H1 (cell line): ENCODE measurements at regions not wholly inside any gene's neighbourhood (a gene's known extent, or its start where the extent isn't known, plus 50 kb on each side); places are given as distances from the start of the nearest gene placed in this dataset.

Source experiments
- CTCF ChIA-PET: fragments of 300-600 bp; sonication (Branson Sonifier 250); formaldehyde crosslinking; loops from one replicate; lab custom pipeline; 2021; ENCODE audit not compliant: partially characterized antibody; lab: Charles Lee
- POLR2A ChIA-PET: fragments of 300-600 bp; sonication (Branson Sonifier 250); formaldehyde crosslinking; loops from one replicate; lab custom pipeline; 2021; ENCODE audit warnings: inconsistent platforms; ENCODE audit not compliant: partially characterized antibody; lab: Charles Lee
- DNase-seq, 2 experiments: peaks; one replicate each; pipeline versions ENCODE4 v3.0.0 to v3.0.0-alpha.2; 2010 to 2022; ENCODE audit warnings: low spot score in 2 of 2, low read depth in 1 of 2, mixed read lengths in 1 of 2
- FAIRE-seq: peaks from 2 replicates; lab custom pipeline; 2011; peaks lifted over from hg19 to GRCh38; lab: Jason Lieb, UNC
- H2AFZ ChIP-seq: 2 replicates; pipeline ENCODE4 v1.8.1; 2012; ENCODE audit warnings: low read length, inconsistent platforms
- H2AK5ac ChIP-seq: 2 replicates; pipeline ENCODE4 v1.6.1; 2013; ENCODE audit warnings: low read depth, low read length
- H2BK120ac ChIP-seq: replicated peaks from 2 replicates; pipeline ENCODE3; 2013; ENCODE audit warnings: low read depth, low read length, inconsistent platforms
- H2BK12ac ChIP-seq: 2 replicates; pipeline ENCODE4 v1.6.1; 2013; ENCODE audit warnings: low read depth, low read length
- H2BK15ac ChIP-seq: 2 replicates; pipeline ENCODE4 v1.6.1; 2013; ENCODE audit warnings: low read length
- H2BK20ac ChIP-seq: 2 replicates; pipeline ENCODE4 v1.6.1; 2013; ENCODE audit warnings: low read length
- H2BK5ac ChIP-seq: 2 replicates; pipeline ENCODE4 v1.6.1; 2013; ENCODE audit warnings: low read depth, low read length
- H3K14ac ChIP-seq: 2 replicates; pipeline ENCODE4 v1.6.1; 2013; ENCODE audit warnings: inconsistent platforms; ENCODE audit not compliant: insufficient read length
- H3K18ac ChIP-seq: 2 replicates; pipeline ENCODE4 v1.6.1; 2013; ENCODE audit warnings: low read length; ENCODE audit errors: extremely low read depth
- H3K23ac ChIP-seq: 2 replicates; pipeline ENCODE4 v1.6.1; 2013; ENCODE audit warnings: inconsistent platforms; ENCODE audit not compliant: insufficient read length
- H3K23me2 ChIP-seq: 2 replicates; pipeline ENCODE4 v1.6.1; 2013; ENCODE audit warnings: low read depth, low read length
- H3K27ac ChIP-seq: 2 replicates; pipeline ENCODE4 v1.6.1; 2011; ENCODE audit warnings: low read depth, low read length, inconsistent platforms
- H3K27me3 ChIP-seq, 4 experiments: replicated peaks in 1 of 4; 1 replicate in 1 of 4; 2 replicates in 3 of 4; pipeline versions ENCODE4 v1.6.1 to v1.8.1; 2011 to 2013; ENCODE audit warnings: low read length in 3 of 4, mild to moderate bottlenecking in 3 of 4, inconsistent platforms in 2 of 4, mixed read lengths in 2 of 4, moderate library complexity in 1 of 4; ENCODE audit not compliant: control insufficient read depth in 3 of 4, insufficient read depth in 3 of 4; ENCODE audit errors: extremely low read depth in 1 of 4
- H3K36me3 ChIP-seq, 4 experiments: 2 replicates each; pipeline versions ENCODE4 v1.6.1 to v1.8.1; 2011 to 2013; ENCODE audit warnings: mild to moderate bottlenecking in 4 of 4, low read length in 3 of 4, moderate library complexity in 2 of 4, control low read depth in 1 of 4, inconsistent platforms in 1 of 4; ENCODE audit not compliant: insufficient read depth in 4 of 4, control insufficient read depth in 2 of 4
- H3K4ac ChIP-seq: replicated peaks from 2 replicates; pipeline ENCODE3; 2013; ENCODE audit warnings: low read length, low read depth, mixed read lengths, inconsistent platforms; ENCODE audit not compliant: insufficient read length
- H3K4me1 ChIP-seq, 4 experiments: replicated peaks in 1 of 4; 1 replicate in 1 of 4; 2 replicates in 3 of 4; pipeline versions ENCODE4 v1.6.1 to v1.8.1; 2011 to 2013; ENCODE audit warnings: low read length in 3 of 4, inconsistent platforms in 2 of 4, mixed read lengths in 1 of 4; ENCODE audit not compliant: insufficient read depth in 4 of 4, control insufficient read depth in 3 of 4
- H3K4me2 ChIP-seq, 2 experiments: 2 replicates each; pipeline versions ENCODE4 v1.6.1 to v1.8.1; 2011 to 2013; ENCODE audit warnings: low read depth in 2 of 2, low read length in 2 of 2, control low read depth in 1 of 2, inconsistent platforms in 1 of 2, mild to moderate bottlenecking in 1 of 2; ENCODE audit not compliant: insufficient read depth in 1 of 2
- H3K4me3 ChIP-seq, 4 experiments: fragments of 200-600, 300-600 bp in 1 of 4; sonication (generic), shearing (Covaris generic), sonication (Bioruptor Twin) in 1 of 4; 2 replicates each; pipeline versions ENCODE4 v1.5.1 to v1.8.1; 2011 to 2016; ENCODE audit warnings: low read length in 4 of 4, low read depth in 3 of 4, control low read depth in 2 of 4, inconsistent platforms in 2 of 4, mild to moderate bottlenecking in 2 of 4, mixed read lengths in 1 of 4, moderate library complexity in 1 of 4; ENCODE audit not compliant: insufficient read depth in 2 of 4; ENCODE audit errors: extremely low read depth in 1 of 4
- H3K56ac ChIP-seq: replicated peaks from 2 replicates; pipeline ENCODE3; 2013; ENCODE audit warnings: low read depth, mild to moderate bottlenecking, mixed read lengths, low read length, inconsistent platforms; ENCODE audit not compliant: insufficient read length
- H3K79me1 ChIP-seq: 2 replicates; pipeline ENCODE4 v1.6.1; 2013; ENCODE audit warnings: low read depth, low read length, control low read depth
- H3K79me2 ChIP-seq, 2 experiments: 2 replicates each; pipeline versions ENCODE4 v1.6.1 to v1.8.1; 2012 to 2013; ENCODE audit warnings: low read length in 2 of 2, mild to moderate bottlenecking in 2 of 2, inconsistent platforms in 1 of 2; ENCODE audit not compliant: insufficient read depth in 2 of 2, control insufficient read depth in 1 of 2
- H3K9ac ChIP-seq, 4 experiments: replicated peaks in 1 of 4; 1 replicate in 1 of 4; 2 replicates in 3 of 4; pipeline versions ENCODE4 v1.6.1 to v1.8.1; 2011 to 2013; ENCODE audit warnings: low read depth in 3 of 4, low read length in 3 of 4, control low read depth in 2 of 4, mild to moderate bottlenecking in 2 of 4, moderate library complexity in 2 of 4, inconsistent platforms in 1 of 4; ENCODE audit errors: extremely low read depth in 1 of 4
- H3K9me3 ChIP-seq, 2 experiments: 2 replicates each; pipeline versions ENCODE4 v1.6.1 to v1.8.1; 2012 to 2013; ENCODE audit warnings: mild to moderate bottlenecking in 2 of 2, moderate library complexity in 2 of 2, control low read depth in 1 of 2, inconsistent platforms in 1 of 2, low read depth in 1 of 2, low read length in 1 of 2, mixed read lengths in 1 of 2; ENCODE audit not compliant: insufficient read depth in 2 of 2
- H4K20me1 ChIP-seq, 2 experiments: replicated peaks in 1 of 2; 2 replicates each; pipeline versions ENCODE3 to v1.8.1; 2011 to 2013; ENCODE audit warnings: inconsistent platforms in 2 of 2, low read length in 2 of 2, mild to moderate bottlenecking in 1 of 2; ENCODE audit not compliant: insufficient read depth in 2 of 2, control insufficient read depth in 1 of 2
- H4K5ac ChIP-seq: 2 replicates; pipeline ENCODE4 v1.6.1; 2013; ENCODE audit warnings: low read length, low read depth, mixed read lengths, inconsistent platforms; ENCODE audit not compliant: insufficient read length
- H4K8ac ChIP-seq: 2 replicates; pipeline ENCODE4 v1.8.0; 2013; ENCODE audit warnings: mild to moderate bottlenecking, moderate library complexity, low read length, inconsistent platforms; ENCODE audit not compliant: insufficient read depth; ENCODE audit errors: extremely low read depth
- H4K91ac ChIP-seq: replicated peaks from 2 replicates; pipeline ENCODE3; 2013; ENCODE audit warnings: low read length, mixed read lengths, inconsistent platforms; ENCODE audit not compliant: insufficient read length
- BCL11A ChIP-seq, 2 experiments: IDR thresholded peaks; one replicate each; pipeline ENCODE4 v1.6.1; 2011; ENCODE audit warnings: low read depth in 2 of 2, low read length in 2 of 2, mild to moderate bottlenecking in 2 of 2
- CREB1 ChIP-seq: IDR thresholded peaks from 2 replicates; pipeline ENCODE4 v1.6.1; 2012; ENCODE audit warnings: inconsistent platforms
- E2F6 ChIP-seq: IDR thresholded peaks from 2 replicates; pipeline ENCODE4 v1.6.1; 2012; ENCODE audit warnings: inconsistent platforms
- HDAC2 ChIP-seq, 2 experiments: fragments of 300-600 bp in 1 of 2; sonication (generic) in 1 of 2; IDR thresholded peaks; 2 replicates each; pipeline ENCODE4 v1.6.1; 2011 to 2012; ENCODE audit warnings: low read depth in 2 of 2, low read length in 2 of 2, mild to moderate bottlenecking in 2 of 2, moderate library complexity in 2 of 2, borderline replicate concordance in 1 of 2, inconsistent platforms in 1 of 2
- NANOG ChIP-seq: IDR thresholded peaks from 2 replicates; pipeline ENCODE4 v1.6.1; 2011; ENCODE audit warnings: low read length, low read depth, mild to moderate bottlenecking, inconsistent platforms; ENCODE audit not compliant: insufficient read depth, poor library complexity, severe bottlenecking
- NRF1 ChIP-seq: IDR thresholded peaks from 2 replicates; pipeline ENCODE4 v1.6.1; 2011; ENCODE audit warnings: mild to moderate bottlenecking, low read depth, low read length, improper control_type of control experiment
- TBP ChIP-seq: IDR thresholded peaks from 2 replicates; pipeline ENCODE4 v1.6.1; 2011; ENCODE audit warnings: low read depth, low read length, improper control_type of control experiment
- ZNF274 ChIP-seq: IDR thresholded peaks from 2 replicates; pipeline ENCODE4 v1.7.0; 2012; ENCODE audit warnings: low read length, borderline replicate concordance; ENCODE audit errors: extremely low read depth
- WGBS, 2 experiments: shearing (Covaris generic) in 1 of 2; methylation state at CpG; one replicate each; pipeline versions ENCODE4 v1.1.6 to v1.1.7; 2013 to 2015; ENCODE audit warnings: low lambda C conversion rate in 2 of 2, mixed read lengths in 2 of 2, inconsistent platforms in 1 of 2, low coverage in 1 of 2, missing lambda C conversion rate in 1 of 2; ENCODE audit not compliant: insufficient replicate concordance in 2 of 2, insufficient coverage in 1 of 2, insufficient read length in 1 of 2; ENCODE audit errors: extremely low coverage in 1 of 2, missing lambda C conversion rate in 1 of 2; 5-methylcytosine and 5-hydroxymethylcytosine counted together
- TF ChIP-seq, protein P1 (sequence below), 3 experiments: IDR thresholded peaks; 1 replicate in 2 of 3; 2 replicates in 1 of 3; pipeline versions ENCODE4 v1.5.1 to v1.6.1; 2011; ENCODE audit warnings: low read length in 3 of 3, mild to moderate bottlenecking in 3 of 3, inconsistent platforms in 2 of 3, low read depth in 1 of 3, moderate library complexity in 1 of 3; ENCODE audit not compliant: insufficient read depth in 1 of 3; ENCODE audit errors: control extremely low read depth in 1 of 3

DNA sequence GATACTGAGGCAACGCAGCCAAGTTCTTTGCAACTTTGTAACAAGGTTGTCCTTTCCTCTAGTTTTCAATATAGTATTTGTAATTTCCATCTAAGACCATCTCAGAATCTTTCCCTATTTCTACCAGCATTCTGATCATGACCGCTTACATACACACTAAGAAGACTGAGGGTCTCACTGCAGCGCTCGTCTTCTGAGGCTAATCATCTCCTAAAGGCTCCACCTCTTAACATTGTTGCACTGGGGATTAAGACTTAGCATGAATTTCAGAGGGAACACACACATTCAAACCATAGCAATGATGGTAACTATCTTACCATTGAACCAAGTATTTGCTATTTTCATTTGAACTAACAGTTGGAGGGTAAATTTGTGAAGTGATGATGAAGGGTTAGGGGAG is 463.3 kb upstream of the CCDC54 start:
- Histone ChIP-seq H3K36me3 (peaks cover 0 to 17% (median 9%) of the 10 kb centered on the region in 4 experiments; a peak in 3 of 8 replicates), H3K4ac (no peak overlapping the region), H3K18ac (peak overlapping the region; percentile 1), H3K27ac (peak overlapping the region; percentile 50; the same call in 1 of the 2 replicates), H3K79me1 (no peaks in the 10 kb centered on the region), H2BK20ac (peak overlapping the region; percentile 73), H3K27me3 (no peaks in the 10 kb centered on the region), H3K4me2 (peak overlapping the region; percentile 4 to 70; a peak in 2 of 4 replicates), H3K9ac (no peak overlapping the region), H2AK5ac (peak overlapping the region; percentile 78; the same call in 1 of the 2 replicates), H2BK15ac (no peak overlapping the region), H3K23me2 (no peaks in the 10 kb centered on the region), H4K91ac (peak overlapping the region; percentile 85), H2BK5ac (peak overlapping the region; percentile 97), H4K5ac (peak overlapping the region; percentile 89), H3K23ac (no peak overlapping the region), H2BK12ac (peak overlapping the region; percentile 34), H4K8ac (no peak overlapping the region), H3K56ac (peak overlapping the region; percentile 33), H2BK120ac (peak overlapping the region; percentile 97), H3K79me2 (peaks cover 0 to 7% of the 10 kb centered on the region in 2 experiments; a peak in 1 of 4 replicates), H3K9me3 (peaks cover 5% of the 10 kb centered on the region in 2 experiments; a peak in 3 of 4 replicates), H3K4me1 (peaks cover 3 to 24% (median 10%) of the 10 kb centered on the region in 4 experiments; a peak in 5 of 7 replicates), H4K20me1 (no peaks in the 10 kb centered on the region), H3K14ac (no peak overlapping the region), H2AFZ (no peak overlapping the region), H3K4me3 (peak overlapping the region in 1 of 4 experiments; percentile 55; a peak in 1 of 8 replicates)
- DNase-seq (no peak), FAIRE-seq (peak; percentile 42)
- 29% methylated on average over 4 of the region's 4 CpGs; no CpG with 5 or more reads in 1 of the 2 experiments for WGBS, 2 experiments
- ChIA-PET CTCF (interaction anchor here (1.2 kb wide), 1 partner anchor 15 kb away, joined by 3 read pairs; no protein-coding TSS in a partner anchor), POLR2A (interaction anchor here (1.1 kb wide), 1 partner anchor 86 kb away, joined by 3 read pairs; no protein-coding TSS in a partner anchor)
- TF ChIP-seq E2F6 (no peak), NRF1 (no peak), BCL11A (IDR thresholded peaks at IDR 0.05; ENCODE audit: low read depth in 2 of 2, low read length in 2 of 2) (no peak), CREB1 (no peak), TBP (no peak), HDAC2 (IDR thresholded peaks at IDR 0.05; ENCODE audit: borderline replicate concordance in 1 of 2, low read depth in 2 of 2, low read length in 2 of 2) (no peak), ZNF274 (no peak), NANOG (no peak)
- TF ChIP-seq, protein P1, sequence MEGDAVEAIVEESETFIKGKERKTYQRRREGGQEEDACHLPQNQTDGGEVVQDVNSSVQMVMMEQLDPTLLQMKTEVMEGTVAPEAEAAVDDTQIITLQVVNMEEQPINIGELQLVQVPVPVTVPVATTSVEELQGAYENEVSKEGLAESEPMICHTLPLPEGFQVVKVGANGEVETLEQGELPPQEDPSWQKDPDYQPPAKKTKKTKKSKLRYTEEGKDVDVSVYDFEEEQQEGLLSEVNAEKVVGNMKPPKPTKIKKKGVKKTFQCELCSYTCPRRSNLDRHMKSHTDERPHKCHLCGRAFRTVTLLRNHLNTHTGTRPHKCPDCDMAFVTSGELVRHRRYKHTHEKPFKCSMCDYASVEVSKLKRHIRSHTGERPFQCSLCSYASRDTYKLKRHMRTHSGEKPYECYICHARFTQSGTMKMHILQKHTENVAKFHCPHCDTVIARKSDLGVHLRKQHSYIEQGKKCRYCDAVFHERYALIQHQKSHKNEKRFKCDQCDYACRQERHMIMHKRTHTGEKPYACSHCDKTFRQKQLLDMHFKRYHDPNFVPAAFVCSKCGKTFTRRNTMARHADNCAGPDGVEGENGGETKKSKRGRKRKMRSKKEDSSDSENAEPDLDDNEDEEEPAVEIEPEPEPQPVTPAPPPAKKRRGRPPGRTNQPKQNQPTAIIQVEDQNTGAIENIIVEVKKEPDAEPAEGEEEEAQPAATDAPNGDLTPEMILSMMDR (IDR thresholded peaks at IDR 0.05; ENCODE audit: control extremely low read depth in 1 of 3, insufficient read depth in 1 of 3, low read depth in 1 of 3, low read length in 3 of 3): no peak
